PC-3 (cell line): ENCODE measurements at regions not wholly inside any gene's neighbourhood (a gene's known extent, or its start where the extent isn't known, plus 50 kb on each side); places are given as distances from the start of the nearest gene placed in this dataset.

Experiments
- ATAC-seq: fragments of 200-7000 bp; cut with Tn5 transposase; 2 replicates; pipeline ENCODE4 v1.9.1; 2020; ENCODE audit warnings: mild to moderate bottlenecking, moderate library complexity
- BruUV-seq: library from RNA; stranded (reverse); fragments of 400-500 nt; replicated peaks from 2 replicates; lab custom pipeline; 2021; lab: Mats Ljungman, UMichigan
- CTCF ChIA-PET: fragments of 300-600 bp; sonication (Branson Sonifier 250); formaldehyde crosslinking; loops from one replicate; lab custom pipeline; 2022; ENCODE audit warnings: antibody characterized with exemption; lab: Charles Lee
- POLR2A ChIA-PET: fragments of 300-600 bp; sonication (Branson Sonifier 250); formaldehyde crosslinking; loops from one replicate; lab custom pipeline; 2022; ENCODE audit warnings: antibody characterized with exemption; ENCODE audit not compliant: unreplicated experiment; lab: Charles Lee
- DNase-seq: peaks from one replicate; pipeline ENCODE4 v3.0.0-alpha.2; 2015
- H2AFZ ChIP-seq: fragments of 300-600 bp; sonication (generic); 2 replicates; pipeline ENCODE4 v1.6.0; 2016; ENCODE audit warnings: antibody characterized with exemption, low read length
- H3F3A ChIP-seq: fragments of 300-600 bp; sonication (generic); one replicate; pipeline ENCODE4 v1.6.0; 2017; ENCODE audit warnings: antibody characterized with exemption, low read length, control low read depth, mild to moderate bottlenecking; ENCODE audit not compliant: unreplicated experiment
- H3K27ac ChIP-seq: fragments of 300-600 bp; sonication (generic); 2 replicates; pipeline ENCODE4 v1.5.1; 2016; ENCODE audit warnings: mild to moderate bottlenecking, low read length
- H3K27me3 ChIP-seq: fragments of 300-600 bp; sonication (generic); 2 replicates; pipeline ENCODE4 v1.6.1; 2016; ENCODE audit warnings: low read length, mixed read lengths
- H3K36me3 ChIP-seq: fragments of 300-600 bp; sonication (generic); 2 replicates; pipeline ENCODE4 v1.6.1; 2016; ENCODE audit warnings: low read depth, mixed run types, low read length, mixed read lengths
- H3K4me1 ChIP-seq: fragments of 300-600 bp; sonication (generic); 2 replicates; pipeline ENCODE4 v1.5.1; 2016; ENCODE audit warnings: low read length; ENCODE audit not compliant: insufficient read depth
- H3K4me2 ChIP-seq: fragments of 300-600 bp; sonication (generic); 2 replicates; pipeline ENCODE4 v1.6.0; 2016; ENCODE audit warnings: low read length
- H3K4me3 ChIP-seq: fragments of 300-600 bp; sonication (generic); 2 replicates; pipeline ENCODE4 v1.5.1; 2016; ENCODE audit warnings: mild to moderate bottlenecking, low read length, mixed read lengths
- H3K79me2 ChIP-seq: fragments of 300-600 bp; sonication (generic); 2 replicates; pipeline ENCODE4 v1.6.1; 2017; ENCODE audit warnings: low read length, mixed read lengths
- H3K9ac ChIP-seq: fragments of 300-600 bp; sonication (generic); 2 replicates; pipeline ENCODE4 v1.6.0; 2016; ENCODE audit warnings: mild to moderate bottlenecking, low read length
- H3K9me2 ChIP-seq: fragments of 300-600 bp; sonication (generic); replicated peaks from 2 replicates; pipeline ENCODE4 v1.6.1; 2016; ENCODE audit warnings: mixed run types, low read length, mixed read lengths
- H3K9me3 ChIP-seq: fragments of 300-600 bp; sonication (generic); 2 replicates; pipeline ENCODE4 v1.6.1; 2016; ENCODE audit warnings: low read length, mixed read lengths
- H4K20me1 ChIP-seq: fragments of 300-600 bp; sonication (generic); 2 replicates; pipeline ENCODE4 v1.6.1; 2016; ENCODE audit warnings: low read length, mixed read lengths
- CTCF ChIP-seq: fragments of 300-600 bp; sonication (generic); conservative IDR thresholded peaks from 2 replicates; pipeline ENCODE4 v1.5.1; 2017; ENCODE audit warnings: antibody characterized with exemption, low read depth, mild to moderate bottlenecking, low read length
- EZH2 ChIP-seq: fragments of 300-600 bp; sonication (generic); IDR thresholded peaks from one replicate; pipeline ENCODE4 v1.6.1; 2017; ENCODE audit warnings: antibody characterized with exemption, mild to moderate bottlenecking, low read length; ENCODE audit not compliant: unreplicated experiment
- EZH2phosphoT487 ChIP-seq: fragments of 300-600 bp; sonication (generic); IDR thresholded peaks from 2 replicates; pipeline ENCODE4 v1.6.1; 2018; ENCODE audit warnings: mild to moderate bottlenecking, antibody characterized with exemption, low read length, borderline replicate concordance
- intact Hi-C: fragments of 100-400 bp; cut with micrococcal nuclease; formaldehyde crosslinking; loops from 2 replicates; pipeline ENCODE4 v1.9.0; 2023

GRCh38 chr21:16376673-16377072, 646.9 kb downstream of the USP25 start:
- H3K4me3 ChIP-seq, result no peak overlapping the region
- no peaks in the 10 kb centered on the region for H4K20me1 ChIP-seq
- H3K9me3 ChIP-seq, result no peaks in the 10 kb centered on the region
- no TSS peak for BruUV-seq
- no peak overlapping the region for H3K9ac ChIP-seq
- no peaks in the 10 kb centered on the region for H3K79me2 ChIP-seq
- H3F3A ChIP-seq, result no peaks in the 10 kb centered on the region
- no peaks in the 10 kb centered on the region for H3K4me1 ChIP-seq
- ATAC-seq (no peak), DNase-seq (no peak)
- ChIA-PET CTCF (no interaction called here), POLR2A (no interaction called here)
- H3K36me3 ChIP-seq, result no peaks in the 10 kb centered on the region
- no peak overlapping the region for H2AFZ ChIP-seq
- no peaks in the 10 kb centered on the region for H3K9me2 ChIP-seq
- H3K27me3 ChIP-seq, result peaks cover 5% of the 10 kb centered on the region; the same call in 1 of the 2 replicates
- TF ChIP-seq EZH2phosphoT487 (no peak), CTCF (no peak), EZH2 (no peak)
- intact Hi-C loops, result no loop called here
- H3K27ac ChIP-seq, result no peak overlapping the region
- H3K4me2 ChIP-seq, result no peak overlapping the region

GRCh38 chr21:16377120-16377658, 647.4 kb downstream of the USP25 start:
- DNase-seq (no peak), ATAC-seq (no peak)
- H3K36me3 ChIP-seq, result no peaks in the 10 kb centered on the region
- H3K4me3 ChIP-seq, result no peak overlapping the region
- H3K9me3 ChIP-seq, result no peaks in the 10 kb centered on the region
- TF ChIP-seq EZH2phosphoT487 (no peak), CTCF (no peak), EZH2 (no peak)
- no peaks in the 10 kb centered on the region for H4K20me1 ChIP-seq
- no peak overlapping the region for H3K4me2 ChIP-seq
- ChIA-PET POLR2A (no interaction called here), CTCF (no interaction called here)
- H3K27me3 ChIP-seq, result peaks cover 8% of the 10 kb centered on the region
- no peak overlapping the region for H2AFZ ChIP-seq
- H3K9ac ChIP-seq, result no peak overlapping the region
- H3K27ac ChIP-seq, result no peak overlapping the region
- intact Hi-C loops, result no loop called here
- no TSS peak for BruUV-seq
- no peaks in the 10 kb centered on the region for H3K4me1 ChIP-seq
- H3F3A ChIP-seq, result no peaks in the 10 kb centered on the region
- H3K79me2 ChIP-seq, result no peaks in the 10 kb centered on the region
- H3K9me2 ChIP-seq, result no peaks in the 10 kb centered on the region

GRCh38 chr21:16377857-16378256, 648.1 kb downstream of the USP25 start:
- H3K4me2 ChIP-seq, result no peak overlapping the region
- H3F3A ChIP-seq, result no peaks in the 10 kb centered on the region
- DNase-seq (no peak), ATAC-seq (no peak)
- no peak overlapping the region for H3K9ac ChIP-seq
- no peak overlapping the region for H2AFZ ChIP-seq
- H3K79me2 ChIP-seq, result no peaks in the 10 kb centered on the region
- no peak overlapping the region for H3K4me3 ChIP-seq
- no peaks in the 10 kb centered on the region for H4K20me1 ChIP-seq
- POLR2A ChIA-PET, result no interaction called here
- no peaks in the 10 kb centered on the region for H3K4me1 ChIP-seq
- CTCF ChIA-PET, result no interaction called here
- intact Hi-C loops, result no loop called here
- no peak for TF ChIP-seq EZH2
- TF ChIP-seq EZH2phosphoT487, result no peak
- TF ChIP-seq CTCF, result no peak
- no peaks in the 10 kb centered on the region for H3K36me3 ChIP-seq
- H3K9me2 ChIP-seq, result no peaks in the 10 kb centered on the region
- no TSS peak for BruUV-seq
- H3K27ac ChIP-seq, result no peak overlapping the region
- H3K9me3 ChIP-seq, result no peaks in the 10 kb centered on the region
- H3K27me3 ChIP-seq, result peaks cover 8% of the 10 kb centered on the region
